H54 (cell line): ENCODE measurements at regions not wholly inside any gene's neighbourhood (a gene's known extent, or its start where the extent isn't known, plus 50 kb on each side); places are given as distances from the start of the nearest gene placed in this dataset.

Source experiments
- DNase-seq: peaks from one replicate; pipeline ENCODE4 v3.0.0; 2011; ENCODE audit warnings: low spot score, mixed read lengths; ENCODE audit not compliant: insufficient read length
- FAIRE-seq: peaks from 3 replicates; lab custom pipeline; 2011; peaks lifted over from hg19 to GRCh38; lab: Jason Lieb, UNC
- POLR2A ChIP-seq: IDR thresholded peaks from 2 replicates; pipeline ENCODE4 v1.6.1; 2011; ENCODE audit warnings: low read depth, mild to moderate bottlenecking, low read length

- DNase-seq: no peak
- TF ChIP-seq POLR2A: no peak
- no peak for FAIRE-seq
These were observed 86.9 kb upstream of the PLCL2 start for GRCh38 chr3:16797831-16798230.

- no peak for TF ChIP-seq POLR2A
- FAIRE-seq: no peak
- no peak for DNase-seq
These were observed 86.0 kb upstream of the PLCL2 start for GRCh38 chr3:16798738-16799137.

- FAIRE-seq (no peak), DNase-seq (no peak)
- no peak for TF ChIP-seq POLR2A
These were observed 84.4 kb upstream of the PLCL2 start for GRCh38 chr3:16800361-16800760.

- TF ChIP-seq POLR2A: no peak
- no peak for FAIRE-seq
These were observed 83.5 kb upstream of the PLCL2 start for GRCh38 chr3:16801223-16801622.

GRCh38 chr3:16801698-16802097 is 83.1 kb upstream of the PLCL2 start:
- DNase-seq (no peak), FAIRE-seq (no peak)
- TF ChIP-seq POLR2A: no peak

More at GRCh38 chr3:16801223-16801622, 83.5 kb upstream of the PLCL2 start:
- no peak for DNase-seq

- FAIRE-seq: no peak
- no peak for DNase-seq
- no peak for TF ChIP-seq POLR2A
These were observed 82.4 kb upstream of the PLCL2 start for GRCh38 chr3:16802389-16802788.

GRCh38 chr3:16803019-16803418 is 81.7 kb upstream of the PLCL2 start:
- FAIRE-seq: no peak
- no peak for DNase-seq
- TF ChIP-seq POLR2A: no peak

GRCh38 chr3:16807391-16807790 is 77.4 kb upstream of the PLCL2 start:
- TF ChIP-seq POLR2A: no peak
- DNase-seq (no peak), FAIRE-seq (no peak)

GRCh38 chr3:16808393-16809107 is 76.2 kb upstream of the PLCL2 start:
- FAIRE-seq (no peak), DNase-seq (no peak)
- no peak for TF ChIP-seq POLR2A

- FAIRE-seq (no peak), DNase-seq (no peak)
- TF ChIP-seq POLR2A: no peak
These were observed 75.3 kb upstream of the PLCL2 start for GRCh38 chr3:16809482-16809881.

- TF ChIP-seq POLR2A: no peak
- FAIRE-seq (no peak), DNase-seq (no peak)
These were observed 74.8 kb upstream of the PLCL2 start for GRCh38 chr3:16809993-16810392.

- FAIRE-seq (no peak), DNase-seq (no peak)
- no peak for TF ChIP-seq POLR2A
These were observed 74.0 kb upstream of the PLCL2 start for GRCh38 chr3:16810593-16811367.

- FAIRE-seq: no peak
- DNase-seq: no peak
- no peak for TF ChIP-seq POLR2A
These were observed 72.8 kb upstream of the PLCL2 start for GRCh38 chr3:16811950-16812349.

- no peak for DNase-seq
- no peak for TF ChIP-seq POLR2A
- FAIRE-seq: no peak
These were observed 71.4 kb upstream of the PLCL2 start for GRCh38 chr3:16813336-16813735.
